ENCODE measurements at regions not wholly inside any gene's neighbourhood (a gene's known extent, or its start where the extent isn't known, plus 50 kb on each side); places are given as distances from the start of the nearest gene placed in this dataset.

GRCh38 chr20:47868744-47869143, 83.5 kb upstream of the SULF2 start:
- H3K4me3 ChIP-seq (ENCODE audit: low read length) = no peak overlapping the region
- no peaks in the 10 kb centered on the region for H3K9me3 Mint-ChIP-seq
- no peak overlapping the region for H3K27ac ChIP-seq (ENCODE audit: low read depth, low read length)
- H3K27ac Mint-ChIP-seq = no peak overlapping the region
- H3K4me1 Mint-ChIP-seq = peaks cover 7% of the 10 kb centered on the region
- no peaks in the 10 kb centered on the region for H3K9me3 ChIP-seq (ENCODE audit: control insufficient read depth, low read length)
- no peak for TF ChIP-seq CTCF (conservative IDR thresholded peaks at IDR 0.05)
- H3K9ac ChIP-seq (ENCODE audit: extremely low read depth, low read length, poor library complexity, severe bottlenecking) = no peak overlapping the region
- H3K36me3 Mint-ChIP-seq (ENCODE audit: low read depth) = no peaks in the 10 kb centered on the region
- no peak overlapping the region for H3K4me3 Mint-ChIP-seq
- H3K27me3 ChIP-seq (ENCODE audit: control insufficient read depth, insufficient read depth, low read length, poor library complexity, severe bottlenecking) = peaks cover 18% of the 10 kb centered on the region
- 94 to 100% methylated on average over 6 to 14 of the region's 14 CpGs for WGBS, 2 experiments (ENCODE audit: insufficient coverage in 1 of 2, insufficient read length in 1 of 2)
- H3K36me3 ChIP-seq (ENCODE audit: control insufficient read depth, insufficient read depth, low read length) = no peaks in the 10 kb centered on the region
- DNase-seq = no peak
- peaks cover 3% of the 10 kb centered on the region for H3K4me1 ChIP-seq (ENCODE audit: control insufficient read depth, insufficient read depth, low read length)
- H3K27me3 Mint-ChIP-seq (ENCODE audit: insufficient read depth) = peaks cover 4% of the 10 kb centered on the region

DNA sequence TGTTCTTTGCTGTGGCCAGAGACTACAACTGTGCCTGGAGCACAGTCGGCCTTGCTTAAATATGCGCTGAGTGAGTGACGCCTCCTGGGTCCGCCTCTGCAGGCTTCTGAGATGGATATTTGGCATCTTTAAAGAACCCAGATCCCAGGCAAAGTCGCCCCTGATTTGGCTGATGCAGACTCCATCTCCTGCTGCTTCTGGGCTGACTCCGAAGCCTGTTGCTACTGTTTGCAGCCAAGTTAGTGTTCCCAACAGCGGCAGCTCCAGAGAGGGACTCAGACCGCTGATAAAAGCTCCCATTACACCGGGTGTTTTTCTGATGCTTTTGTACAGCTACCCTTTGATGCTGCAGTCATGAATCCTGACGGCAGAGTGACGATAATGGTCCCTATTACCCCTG, 83.0 kb upstream of the SULF2 start:
- peaks cover 18% of the 10 kb centered on the region for H3K27me3 ChIP-seq (ENCODE audit: control insufficient read depth, insufficient read depth, low read length, poor library complexity, severe bottlenecking)
- no peak overlapping the region for H3K27ac ChIP-seq (ENCODE audit: low read depth, low read length)
- no peak for TF ChIP-seq CTCF (conservative IDR thresholded peaks at IDR 0.05)
- H3K9ac ChIP-seq (ENCODE audit: extremely low read depth, low read length, poor library complexity, severe bottlenecking) = no peak overlapping the region
- H3K36me3 ChIP-seq (ENCODE audit: control insufficient read depth, insufficient read depth, low read length) = no peaks in the 10 kb centered on the region
- H3K4me3 ChIP-seq (ENCODE audit: low read length) = no peak overlapping the region
- no peaks in the 10 kb centered on the region for H3K9me3 ChIP-seq (ENCODE audit: control insufficient read depth, low read length)
- Mint-ChIP-seq H3K4me3 (no peak overlapping the region), H3K9me3 (peaks cover under 1% of the 10 kb centered on the region), H3K36me3 (ENCODE audit: low read depth) (no peaks in the 10 kb centered on the region), H3K4me1 (peaks cover 10% of the 10 kb centered on the region), H3K27ac (no peak overlapping the region), H3K27me3 (ENCODE audit: insufficient read depth) (peaks cover 4% of the 10 kb centered on the region)
- WGBS, 2 experiments (ENCODE audit: insufficient coverage in 1 of 2, insufficient read length in 1 of 2) = 84 to 91% methylated on average over 11 of the region's 11 CpGs
- peaks cover 4% of the 10 kb centered on the region for H3K4me1 ChIP-seq (ENCODE audit: control insufficient read depth, insufficient read depth, low read length)
- no peak for DNase-seq

DNA sequence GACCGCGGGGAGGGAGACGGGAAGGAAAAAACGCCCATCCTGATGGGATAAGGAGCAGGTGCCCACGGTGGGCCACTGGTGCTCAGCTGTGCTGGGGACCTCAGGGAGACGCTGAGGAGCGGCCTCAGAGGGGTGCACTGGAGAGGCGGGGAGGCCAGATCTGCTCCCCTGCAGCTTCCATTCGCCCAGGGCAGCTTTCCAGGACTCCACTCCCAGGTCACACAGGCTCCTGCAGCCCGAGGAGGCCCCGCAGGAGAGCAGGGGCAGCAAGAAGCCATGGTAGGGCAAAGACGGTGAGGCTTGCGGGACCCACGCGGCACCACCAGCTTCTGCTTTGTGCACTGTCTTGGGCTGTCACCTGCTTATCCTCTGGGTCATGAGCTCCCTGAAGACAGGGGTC, 82.5 kb upstream of the SULF2 start:
- H3K27ac Mint-ChIP-seq = no peak overlapping the region
- no peak overlapping the region for H3K4me3 Mint-ChIP-seq
- peaks cover 4% of the 10 kb centered on the region for H3K4me1 ChIP-seq (ENCODE audit: control insufficient read depth, insufficient read depth, low read length)
- H3K9ac ChIP-seq (ENCODE audit: extremely low read depth, low read length, poor library complexity, severe bottlenecking) = no peak overlapping the region
- no peaks in the 10 kb centered on the region for H3K36me3 ChIP-seq (ENCODE audit: control insufficient read depth, insufficient read depth, low read length)
- no peak overlapping the region for H3K4me3 ChIP-seq (ENCODE audit: low read length)
- peaks cover 4% of the 10 kb centered on the region for H3K27me3 Mint-ChIP-seq (ENCODE audit: insufficient read depth)
- peaks cover 4% of the 10 kb centered on the region for H3K9me3 Mint-ChIP-seq
- peaks cover 12% of the 10 kb centered on the region for H3K4me1 Mint-ChIP-seq
- TF ChIP-seq CTCF (conservative IDR thresholded peaks at IDR 0.05) = no peak
- no peaks in the 10 kb centered on the region for H3K9me3 ChIP-seq (ENCODE audit: control insufficient read depth, low read length)
- H3K36me3 Mint-ChIP-seq (ENCODE audit: low read depth) = no peaks in the 10 kb centered on the region
- H3K27ac ChIP-seq (ENCODE audit: low read depth, low read length) = no peak overlapping the region
- no peak for DNase-seq
- peaks cover 18% of the 10 kb centered on the region for H3K27me3 ChIP-seq (ENCODE audit: control insufficient read depth, insufficient read depth, low read length, poor library complexity, severe bottlenecking)
- 92 to 93% methylated on average over 10 to 15 of the region's 15 CpGs for WGBS, 2 experiments (ENCODE audit: insufficient coverage in 1 of 2, insufficient read length in 1 of 2)
